ENCODE measurements at regions not wholly inside any gene's neighbourhood (a gene's known extent, or its start where the extent isn't known, plus 50 kb on each side); places are given as distances from the start of the nearest gene placed in this dataset.

GRCh38 chr15:39125226-39125625, 455.7 kb upstream of the THBS1 start:
- no peak for TF ChIP-seq POLR2A (IDR thresholded peaks at IDR 0.05)
- no peak for TF ChIP-seq POLR2AphosphoS5 (IDR thresholded peaks at IDR 0.05; ENCODE audit: insufficient read depth in 1 of 2, low read depth in 1 of 2)
- TF ChIP-seq CTCF (IDR thresholded peaks at IDR 0.05), result no peak

Measured in vagina (tissue), 2 donors.